Dedifferentiated amniotic fluid mesenchymal stem cell (primary cell): ENCODE measurements at regions not wholly inside any gene's neighbourhood (a gene's known extent, or its start where the extent isn't known, plus 50 kb on each side); places are given as distances from the start of the nearest gene placed in this dataset.
"Not testable (repeated sequence)": the region's sequence is repeated elsewhere in the genome, so short reads cannot be mapped to it uniquely, and the experiment has no call there.

ENCODE experiments used
- DNase-seq: peaks from one replicate; pipeline ENCODE4 v3.0.0-alpha.2; 2016; ENCODE audit errors: extremely low spot score

GRCh38 chr6:98033617-98034016, 750.6 kb upstream of the MMS22L start:
- DNase-seq: no peak

GRCh38 chr6:98036344-98036923, 753.4 kb upstream of the MMS22L start:
- no peak for DNase-seq

GRCh38 chr6:98037571-98037970, 754.6 kb upstream of the MMS22L start:
- DNase-seq: no peak

GRCh38 chr6:98039443-98039842, 756.4 kb upstream of the MMS22L start:
- no peak for DNase-seq

GRCh38 chr6:98039904-98040607, 757.0 kb upstream of the MMS22L start:
- no peak for DNase-seq

- DNase-seq: no peak
Measured at GRCh38 chr6:98041056-98041455, 758.0 kb upstream of the MMS22L start.

GRCh38 chr6:98041921-98042320, 758.9 kb upstream of the MMS22L start:
- DNase-seq: no peak

GRCh38 chr6:98044151-98044561, 761.1 kb upstream of the MMS22L start:
- no peak for DNase-seq

GRCh38 chr6:98044791-98045470, 761.9 kb upstream of the MMS22L start:
- no peak for DNase-seq

- DNase-seq: no peak
Measured at GRCh38 chr6:98047164-98047563, 764.1 kb upstream of the MMS22L start.

GRCh38 chr6:98047871-98048270, 764.9 kb upstream of the MMS22L start:
- DNase-seq: no peak

GRCh38 chr6:98054453-98054852, 771.4 kb upstream of the MMS22L start:
- no peak for DNase-seq

GRCh38 chr6:98056955-98057354, 773.9 kb upstream of the MMS22L start:
- no peak for DNase-seq

GRCh38 chr6:98067375-98067774, 767.0 kb upstream of the POU3F2 start:
- no peak for DNase-seq

- DNase-seq: not testable (repeated sequence)
Measured at GRCh38 chr6:98088537-98088936, 745.8 kb upstream of the POU3F2 start.

- DNase-seq: no peak
Measured at GRCh38 chr6:98092331-98092730, 742.0 kb upstream of the POU3F2 start.

- DNase-seq: no peak
Measured at GRCh38 chr6:98094696-98095095, 739.7 kb upstream of the POU3F2 start.

GRCh38 chr6:98107801-98108200, 726.6 kb upstream of the POU3F2 start:
- DNase-seq: no peak

- no peak for DNase-seq
Measured at GRCh38 chr6:98116455-98116854, 717.9 kb upstream of the POU3F2 start.

GRCh38 chr6:98117068-98117467, 717.3 kb upstream of the POU3F2 start:
- DNase-seq: no peak

GRCh38 chr6:98118397-98119045, 715.9 kb upstream of the POU3F2 start:
- DNase-seq: no peak

- DNase-seq: no peak
Measured at GRCh38 chr6:98124171-98124570, 710.2 kb upstream of the POU3F2 start.
